ENCODE measurements at regions not wholly inside any gene's neighbourhood (a gene's known extent, or its start where the extent isn't known, plus 50 kb on each side); places are given as distances from the start of the nearest gene placed in this dataset.
"Not testable (repeated sequence)": the region's sequence is repeated elsewhere in the genome, so short reads cannot be mapped to it uniquely, and the experiment has no call there.

GRCh38 chr18:75730249-75730648 is 302.7 kb upstream of the SMIM21 start:
- TF ChIP-seq NFRKB (IDR thresholded peaks at IDR 0.05) (no peak), FOXK2 (IDR thresholded peaks at IDR 0.05) (no peak), LEF1 (IDR thresholded peaks at IDR 0.05; ENCODE audit: borderline replicate concordance) (no peak), FOXA1 (IDR thresholded peaks at IDR 0.05) (no peak), SUZ12 (IDR thresholded peaks at IDR 0.05) (no peak)
- CTCF ChIA-PET = no interaction called here
- POLR2A ChIA-PET = no interaction called here
- no peak for DNase-seq (ENCODE audit: extremely low spot score)

GRCh38 chr18:75728621-75729020 is 301.1 kb upstream of the SMIM21 start:
- DNase-seq (ENCODE audit: extremely low spot score) = no peak
- ChIA-PET CTCF (interaction anchor here (0.7 kb wide), 1 partner anchor 958 kb away, joined by 3 read pairs; no protein-coding TSS in a partner anchor), POLR2A (no interaction called here)
- TF ChIP-seq FOXM1 (IDR thresholded peaks at IDR 0.05; ENCODE audit: borderline replicate concordance) = no peak
- TF ChIP-seq FOXA1 (IDR thresholded peaks at IDR 0.05) = no peak
- TF ChIP-seq HDGF (IDR thresholded peaks at IDR 0.05; ENCODE audit: borderline replicate concordance) = no peak
- no peak for TF ChIP-seq L3MBTL2 (conservative IDR thresholded peaks at IDR 0.05)
- no peak for TF ChIP-seq SP1 (IDR thresholded peaks at IDR 0.05)
- no peak for TF ChIP-seq ARNT (IDR thresholded peaks at IDR 0.05)
- TF ChIP-seq SUZ12 (IDR thresholded peaks at IDR 0.05) = no peak
- TF ChIP-seq TARDBP (IDR thresholded peaks at IDR 0.05) = no peak
- no peak for TF ChIP-seq ELF4 (IDR thresholded peaks at IDR 0.05)
- TF ChIP-seq PKNOX1 (IDR thresholded peaks at IDR 0.05) = no peak

- ChIA-PET POLR2A (no interaction called here), CTCF (interaction anchor here (0.6 kb wide), 1 partner anchor 1100 kb away, joined by 3 read pairs; no protein-coding TSS in a partner anchor)
- TF ChIP-seq BHLHE40 (IDR thresholded peaks at IDR 0.05; ENCODE audit: borderline replicate concordance) (no peak), NFRKB (IDR thresholded peaks at IDR 0.05) (no peak), L3MBTL2 (conservative IDR thresholded peaks at IDR 0.05) (no peak), ZNF384 (IDR thresholded peaks at IDR 0.05) (no peak), ARNT (IDR thresholded peaks at IDR 0.05) (no peak), ELF4 (IDR thresholded peaks at IDR 0.05) (no peak), FOXA1 (IDR thresholded peaks at IDR 0.05) (no peak), PKNOX1 (IDR thresholded peaks at IDR 0.05) (no peak), CTBP1 (IDR thresholded peaks at IDR 0.05; ENCODE audit: borderline replicate concordance) (no peak), FOXM1 (IDR thresholded peaks at IDR 0.05; ENCODE audit: borderline replicate concordance) (no peak), HDGF (IDR thresholded peaks at IDR 0.05; ENCODE audit: borderline replicate concordance) (no peak), SP1 (IDR thresholded peaks at IDR 0.05) (no peak), LEF1 (IDR thresholded peaks at IDR 0.05; ENCODE audit: borderline replicate concordance) (no peak), SUZ12 (IDR thresholded peaks at IDR 0.05) (no peak), FOXK2 (IDR thresholded peaks at IDR 0.05) (no peak), TARDBP (IDR thresholded peaks at IDR 0.05) (no peak)
- peak; percentile 34 for DNase-seq (ENCODE audit: extremely low spot score)
These were observed 300.0 kb upstream of the SMIM21 start for GRCh38 chr18:75727456-75727855.

GRCh38 chr18:75723521-75724340 is 296.2 kb upstream of the SMIM21 start:
- POLR2A ChIA-PET = no interaction called here
- TF ChIP-seq ZNF384 (IDR thresholded peaks at IDR 0.05) (no peak), LEF1 (IDR thresholded peaks at IDR 0.05; ENCODE audit: borderline replicate concordance) (no peak), FOXK2 (IDR thresholded peaks at IDR 0.05) (no peak), SUZ12 (IDR thresholded peaks at IDR 0.05) (no peak), TARDBP (IDR thresholded peaks at IDR 0.05) (no peak), ELF4 (IDR thresholded peaks at IDR 0.05) (no peak), CTBP1 (IDR thresholded peaks at IDR 0.05; ENCODE audit: borderline replicate concordance) (no peak), NFRKB (IDR thresholded peaks at IDR 0.05) (no peak), ARNT (IDR thresholded peaks at IDR 0.05) (no peak), SP1 (IDR thresholded peaks at IDR 0.05) (no peak), FOXA1 (IDR thresholded peaks at IDR 0.05) (no peak), HDGF (IDR thresholded peaks at IDR 0.05; ENCODE audit: borderline replicate concordance) (no peak), BHLHE40 (IDR thresholded peaks at IDR 0.05; ENCODE audit: borderline replicate concordance) (no peak), FOXM1 (IDR thresholded peaks at IDR 0.05; ENCODE audit: borderline replicate concordance) (no peak), PKNOX1 (IDR thresholded peaks at IDR 0.05) (no peak), L3MBTL2 (conservative IDR thresholded peaks at IDR 0.05) (no peak)
- CTCF ChIA-PET = interaction anchor here (1.1 kb wide), 1 partner anchor 241 kb away, joined by 3 read pairs; no protein-coding TSS in a partner anchor
- DNase-seq (ENCODE audit: extremely low spot score) = no peak

GRCh38 chr18:75714766-75715165 is 287.3 kb upstream of the SMIM21 start:
- no peak for DNase-seq (ENCODE audit: extremely low spot score)
- CTCF ChIA-PET = no interaction called here
- POLR2A ChIA-PET = no interaction called here
- TF ChIP-seq HDGF (IDR thresholded peaks at IDR 0.05; ENCODE audit: borderline replicate concordance) = no peak
- TF ChIP-seq SP1 (IDR thresholded peaks at IDR 0.05) = no peak
- TF ChIP-seq FOXA1 (IDR thresholded peaks at IDR 0.05) = no peak
- no peak for TF ChIP-seq FOXK2 (IDR thresholded peaks at IDR 0.05)
- no peak for TF ChIP-seq ARNT (IDR thresholded peaks at IDR 0.05)
- TF ChIP-seq PKNOX1 (IDR thresholded peaks at IDR 0.05) = no peak
- no peak for TF ChIP-seq L3MBTL2 (conservative IDR thresholded peaks at IDR 0.05)
- TF ChIP-seq ZNF384 (IDR thresholded peaks at IDR 0.05) = no peak
- no peak for TF ChIP-seq SUZ12 (IDR thresholded peaks at IDR 0.05)
- TF ChIP-seq BHLHE40 (IDR thresholded peaks at IDR 0.05; ENCODE audit: borderline replicate concordance) = no peak
- TF ChIP-seq CTBP1 (IDR thresholded peaks at IDR 0.05; ENCODE audit: borderline replicate concordance) = no peak
- TF ChIP-seq LEF1 (IDR thresholded peaks at IDR 0.05; ENCODE audit: borderline replicate concordance) = no peak
- TF ChIP-seq ELF4 (IDR thresholded peaks at IDR 0.05) = no peak

- CTCF ChIA-PET; DNase-seq (ENCODE audit: extremely low spot score); POLR2A ChIA-PET: not testable (repeated sequence)
These were observed 284.8 kb upstream of the SMIM21 start for GRCh38 chr18:75712124-75712867.
